HG02870 (cell line): ENCODE measurements at regions not wholly inside any gene's neighbourhood (a gene's known extent, or its start where the extent isn't known, plus 50 kb on each side); places are given as distances from the start of the nearest gene placed in this dataset.

Experiments used
- ATAC-seq: cut with Tn5 transposase; IDR thresholded peaks from one replicate; pipeline ENCODE4 v1.9.1; 2021; ENCODE audit warnings: mild to moderate bottlenecking, moderate library complexity; ENCODE audit not compliant: unreplicated experiment

- ATAC-seq, result no peak
Observed at GRCh38 chr5:88377240-88377639, 108.6 kb upstream of the TMEM161B start.

- ATAC-seq, result no peak
Observed at GRCh38 chr5:88376728-88377127, 108.1 kb upstream of the TMEM161B start.

GRCh38 chr5:88374391-88374790 is 105.7 kb upstream of the TMEM161B start:
- ATAC-seq, result no peak

GRCh38 chr5:88370824-88371223 is 102.2 kb upstream of the TMEM161B start:
- no peak for ATAC-seq

- no peak for ATAC-seq
Observed at GRCh38 chr5:88368201-88368600, 99.6 kb upstream of the TMEM161B start.

GRCh38 chr5:88364991-88365390 is 96.3 kb upstream of the TMEM161B start:
- ATAC-seq, result no peak

GRCh38 chr5:88355490-88356050 is 86.9 kb upstream of the TMEM161B start:
- no peak for ATAC-seq

GRCh38 chr5:88325868-88326267 is 57.2 kb upstream of the TMEM161B start:
- no peak for ATAC-seq

GRCh38 chr5:88322785-88323184 is 54.1 kb upstream of the TMEM161B start:
- no peak for ATAC-seq
